NCI-H510A (cell line): ENCODE measurements at regions not wholly inside any gene's neighbourhood (a gene's known extent, or its start where the extent isn't known, plus 50 kb on each side); places are given as distances from the start of the nearest gene placed in this dataset.
A peak's percentile ranks its signal among the peaks of the same experiment; 100 is the strongest.

Source experiments
- DNase-seq: peaks from one replicate; lab custom pipeline; 2025; lab: John Stamatoyannopoulos, UW

DNA sequence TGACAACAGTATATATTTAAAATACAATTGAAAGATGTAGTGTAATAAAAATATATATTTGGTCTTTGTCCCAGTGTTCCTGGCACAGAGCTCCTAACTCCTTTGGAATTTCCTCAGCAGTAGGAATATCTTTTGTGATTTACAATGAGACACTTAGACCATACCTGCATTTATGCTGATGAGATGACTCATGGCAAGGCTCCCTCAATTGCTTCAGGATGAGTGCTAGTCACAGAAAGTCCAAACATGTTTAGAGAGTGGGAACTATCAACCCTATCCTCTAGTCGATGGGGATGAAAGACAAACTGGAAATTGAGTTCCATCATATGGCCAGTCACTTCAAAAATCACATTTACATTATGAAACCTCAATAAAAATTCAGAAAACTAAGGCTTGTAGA is 588.3 kb upstream of the LMCD1 start:
- DNase-seq: no peak

DNA sequence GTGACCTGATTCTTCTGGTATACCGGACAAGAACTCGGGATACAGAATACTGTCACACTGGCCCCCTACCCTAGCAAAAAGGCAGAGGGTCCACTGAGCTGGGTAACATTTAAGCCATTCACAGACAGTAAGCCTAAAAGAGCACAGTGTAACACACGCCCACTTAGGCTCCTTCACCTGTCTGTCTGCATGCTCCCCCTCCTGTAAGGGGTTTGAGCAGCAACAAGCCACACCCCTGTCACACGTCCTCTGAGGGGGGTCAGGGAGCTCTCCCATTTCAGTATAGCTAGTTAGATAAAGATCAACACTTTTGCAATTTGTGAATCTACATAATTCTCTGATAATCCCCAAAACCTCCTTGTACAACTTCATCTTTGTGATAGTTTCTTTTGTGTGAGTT is 586.3 kb upstream of the LMCD1 start:
- DNase-seq: no peak

DNA sequence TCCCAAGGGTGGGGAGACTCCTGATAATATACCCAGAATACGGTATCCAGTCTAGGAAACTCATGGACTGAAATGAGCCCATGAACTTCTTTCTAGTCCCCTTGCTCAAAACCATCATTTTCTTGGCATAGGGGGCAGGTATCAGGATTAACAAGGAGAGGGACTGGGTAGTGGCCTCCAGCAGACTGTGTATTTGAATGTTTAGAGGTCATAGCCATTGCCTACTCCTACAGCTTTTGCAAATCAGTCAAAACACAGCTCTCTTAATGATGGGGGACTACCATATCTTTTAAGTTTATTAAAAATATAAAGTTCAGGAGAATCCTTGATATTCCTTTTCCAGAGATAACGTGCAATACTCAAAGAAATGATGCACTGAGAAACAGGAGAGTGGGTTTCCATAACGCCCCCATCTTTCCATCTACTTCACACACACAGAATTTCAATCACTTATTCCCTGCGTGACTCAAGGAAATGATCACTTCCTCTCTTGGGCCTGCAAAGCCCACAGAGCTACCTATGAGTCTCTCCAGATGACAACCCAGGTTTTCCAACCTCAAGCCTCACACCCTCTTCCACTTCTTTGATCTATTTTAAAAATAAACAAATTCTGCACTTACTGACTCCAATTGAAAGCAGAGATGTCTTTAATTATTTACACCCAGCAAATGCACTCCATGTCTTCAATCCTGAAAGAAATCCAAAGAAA is 584.0 kb upstream of the LMCD1 start:
- DNase-seq: no peak

GRCh38 chr3:7920211-7920610 is 581.4 kb upstream of the LMCD1 start:
- DNase-seq: no peak

DNA sequence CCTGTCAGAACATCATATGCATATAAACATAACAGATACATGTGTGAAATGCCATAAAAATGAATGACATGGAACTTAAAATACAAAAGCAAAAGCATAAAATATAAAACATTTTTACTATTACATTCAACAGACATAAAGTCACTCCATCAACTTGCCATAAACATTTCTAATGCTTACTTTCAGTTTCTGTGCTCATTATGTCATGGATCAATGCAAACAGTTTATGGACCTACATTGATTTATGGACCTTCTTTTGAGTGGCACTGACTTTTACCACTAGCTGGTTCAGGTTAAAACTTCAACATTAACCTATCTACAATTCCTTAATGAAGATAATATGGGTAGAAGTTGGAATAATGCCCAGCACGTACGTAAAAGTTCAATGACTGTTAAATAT is 577.4 kb upstream of the LMCD1 start:
- DNase-seq: no peak

DNA sequence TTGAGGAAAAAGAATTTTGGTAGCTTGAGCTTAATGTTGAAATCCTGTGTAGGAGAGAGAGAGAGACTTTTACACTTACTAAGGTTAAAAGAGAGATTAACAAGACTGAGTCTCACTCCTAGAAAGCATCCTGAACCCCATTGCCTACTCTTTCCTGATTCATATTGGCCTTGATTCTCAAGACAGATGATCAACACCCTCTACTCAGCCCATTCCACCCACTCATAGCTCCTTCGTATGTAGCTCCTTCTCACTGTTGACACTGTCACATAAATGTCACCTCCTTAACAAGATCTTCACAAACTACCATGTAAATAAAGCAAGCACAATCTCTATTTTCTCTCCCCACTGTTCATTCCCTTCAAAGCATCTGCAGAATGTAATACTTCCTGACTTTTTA is 574.6 kb upstream of the LMCD1 start:
- DNase-seq: no peak

DNA sequence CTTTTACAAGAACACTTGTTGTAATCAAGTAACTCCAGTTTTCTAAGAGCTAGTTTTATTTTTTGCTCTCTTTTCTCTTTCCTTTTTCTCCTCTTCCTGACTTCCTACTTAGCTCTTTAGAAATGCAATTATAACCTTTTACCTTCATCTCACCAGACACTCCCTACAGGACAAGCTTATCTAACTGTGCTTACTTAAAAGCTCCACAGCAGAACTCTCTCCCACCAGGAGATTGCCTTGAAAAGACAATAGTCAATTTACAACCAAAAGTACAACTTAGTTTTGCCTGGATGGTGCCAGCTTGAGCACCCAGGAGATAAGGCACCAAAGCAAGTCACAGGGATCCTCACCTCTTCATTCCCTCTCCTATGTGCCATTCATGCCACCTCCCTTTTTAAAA is 573.8 kb upstream of the LMCD1 start:
- no peak for DNase-seq

DNA sequence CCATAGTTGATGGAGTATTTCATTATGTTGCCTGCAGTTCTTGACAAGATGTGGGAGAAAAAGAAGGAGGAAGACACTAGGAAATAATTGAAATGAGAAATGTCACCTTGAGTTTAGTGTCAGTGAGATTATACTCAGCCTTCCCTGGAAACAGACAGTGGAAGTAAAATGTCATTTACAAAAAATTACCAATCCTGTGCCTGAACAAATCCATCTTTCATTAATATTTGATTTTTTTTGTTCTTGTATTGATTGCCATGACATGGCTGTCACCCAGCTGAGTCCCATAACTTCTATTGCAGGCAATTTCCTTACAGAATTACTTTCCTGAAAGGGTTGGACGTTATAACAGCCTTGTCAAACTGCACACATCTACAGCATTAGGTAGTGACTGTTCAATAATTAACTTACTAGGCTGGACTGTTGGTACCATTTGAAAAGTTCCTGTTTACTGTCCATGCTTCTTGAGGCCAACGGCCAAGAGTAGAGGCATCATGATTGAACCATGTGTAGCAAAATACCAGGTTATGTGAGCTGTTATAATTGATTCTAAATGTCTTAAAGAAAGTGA is 572.2 kb upstream of the LMCD1 start:
- no peak for DNase-seq

DNA sequence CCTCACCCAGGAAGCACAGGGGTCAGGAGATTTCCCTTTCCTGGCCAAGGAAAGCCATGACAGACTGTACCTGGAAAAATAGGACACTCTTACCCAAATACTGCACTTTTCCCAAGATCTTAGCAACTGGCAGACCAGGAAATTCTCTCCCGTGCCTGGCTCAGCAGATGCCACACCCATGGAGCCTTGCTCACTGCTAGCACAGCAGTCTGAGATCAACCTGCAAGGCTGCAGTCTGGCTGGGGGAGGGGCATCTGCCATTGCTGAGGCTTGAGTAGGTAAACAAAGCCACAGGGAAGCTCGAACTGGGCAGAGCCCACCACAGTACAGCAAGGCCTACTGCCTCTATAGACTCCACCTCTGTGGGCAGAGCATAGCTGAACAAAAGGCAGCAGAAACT is 567.3 kb upstream of the LMCD1 start:
- no peak for DNase-seq

- DNase-seq: no peak
These were observed 553.7 kb upstream of the LMCD1 start for GRCh38 chr3:7947930-7948329.

GRCh38 chr3:7950890-7951289 is 550.7 kb upstream of the LMCD1 start:
- peak; percentile 26 for DNase-seq

DNA sequence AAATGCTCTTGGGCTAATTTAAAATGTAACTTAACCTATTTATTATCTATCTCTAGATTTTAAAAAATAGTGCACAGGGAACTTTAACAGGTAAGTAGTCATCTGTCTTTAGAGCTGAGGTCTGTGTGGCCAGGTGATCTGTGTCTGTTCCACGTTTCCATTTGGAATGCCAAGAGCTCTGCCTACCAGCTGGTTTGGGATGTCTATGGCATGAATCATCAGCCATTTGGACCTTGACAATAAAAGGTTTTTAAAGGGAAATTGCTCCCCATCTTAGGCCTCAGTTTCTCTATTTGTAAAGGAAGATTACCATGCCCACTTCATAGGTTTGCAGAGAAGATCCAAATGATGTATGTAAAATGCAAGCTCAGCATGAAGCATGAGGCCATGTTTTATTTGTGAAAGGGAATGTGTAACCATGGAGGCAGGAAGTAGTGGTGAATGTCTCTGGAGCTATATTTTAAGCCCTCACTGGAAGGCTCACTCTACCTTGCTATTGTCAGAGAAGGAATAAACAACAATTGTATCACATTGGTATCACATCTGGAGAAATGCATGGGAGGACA is 548.1 kb upstream of the LMCD1 start:
- DNase-seq: no peak

DNA sequence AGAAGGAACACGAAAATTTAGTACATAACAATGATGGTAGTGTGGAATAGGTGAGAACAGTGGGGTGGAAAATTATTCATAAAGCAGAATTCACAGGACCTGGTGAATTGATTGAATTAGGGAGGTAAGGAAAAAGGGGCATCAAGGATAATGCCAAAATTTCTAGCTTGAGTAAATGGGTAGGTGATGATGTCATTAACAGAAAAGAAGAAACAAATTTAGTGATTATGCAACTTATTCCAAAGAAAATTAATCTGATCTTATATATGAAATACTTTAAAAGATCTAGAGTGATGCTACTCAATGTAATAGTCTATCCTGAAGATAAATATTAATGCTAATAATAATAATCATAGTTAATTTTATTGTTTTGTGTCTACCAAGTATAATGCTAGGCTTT is 544.6 kb upstream of the LMCD1 start:
- no peak for DNase-seq

DNA sequence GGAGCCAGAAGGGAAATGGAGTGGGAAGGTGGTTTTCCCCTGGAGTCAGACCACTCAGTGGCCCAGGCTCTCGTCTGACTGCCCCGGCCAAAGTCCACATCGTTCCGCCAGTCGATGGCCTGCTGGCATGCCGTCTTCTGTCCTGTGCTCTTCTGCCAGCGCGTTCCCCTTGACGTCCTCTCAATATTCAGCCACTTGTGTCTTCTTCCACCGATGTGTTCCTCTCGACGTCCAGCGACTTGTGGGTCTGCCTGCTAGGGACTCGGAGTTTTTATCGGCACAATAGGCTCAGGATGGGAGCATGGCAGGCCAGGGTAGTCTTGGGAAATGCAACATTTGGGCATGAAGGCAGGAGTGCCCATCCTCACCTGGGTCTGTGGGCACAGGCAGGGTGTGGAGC is 542.5 kb upstream of the LMCD1 start:
- DNase-seq: no peak

DNA sequence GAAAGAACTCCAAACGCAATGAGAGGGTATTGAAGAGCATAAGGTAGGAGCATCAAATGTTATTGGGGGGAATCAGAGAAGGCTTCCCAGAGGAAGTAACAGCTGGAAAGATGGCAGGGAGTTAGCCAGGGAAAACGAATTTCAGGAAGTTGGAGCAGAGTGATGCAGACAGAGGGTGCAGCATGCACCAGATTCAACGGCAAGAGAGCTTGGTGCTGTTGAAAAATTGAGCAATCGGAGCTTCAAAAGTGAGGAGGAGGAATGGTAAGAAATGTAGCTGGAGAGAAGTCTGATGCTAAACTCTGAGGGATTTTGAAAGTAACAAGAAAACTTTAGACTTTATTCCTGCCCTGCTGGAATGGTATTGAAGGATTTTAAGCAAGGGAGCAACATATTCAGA is 541.0 kb upstream of the LMCD1 start:
- no peak for DNase-seq

DNA sequence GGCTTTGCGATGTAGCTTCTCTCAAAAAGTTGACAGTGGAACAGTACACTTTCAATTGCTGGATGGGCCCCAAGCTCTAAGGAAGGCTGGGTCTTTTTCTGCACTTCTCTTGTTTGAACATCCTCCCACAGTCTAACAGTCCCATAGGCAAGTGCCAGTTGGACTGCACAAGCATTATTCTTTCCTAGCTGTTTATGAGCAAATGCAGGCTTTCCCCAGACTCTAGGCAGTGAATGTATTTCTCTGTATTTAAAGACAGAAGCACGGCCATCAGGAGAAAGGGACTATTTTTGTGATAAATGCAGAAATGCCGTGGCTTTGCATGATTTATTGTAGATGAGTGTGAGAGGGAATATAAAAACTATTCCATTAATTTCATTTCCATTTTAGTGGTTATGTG is 539.3 kb upstream of the LMCD1 start:
- DNase-seq: no peak

DNA sequence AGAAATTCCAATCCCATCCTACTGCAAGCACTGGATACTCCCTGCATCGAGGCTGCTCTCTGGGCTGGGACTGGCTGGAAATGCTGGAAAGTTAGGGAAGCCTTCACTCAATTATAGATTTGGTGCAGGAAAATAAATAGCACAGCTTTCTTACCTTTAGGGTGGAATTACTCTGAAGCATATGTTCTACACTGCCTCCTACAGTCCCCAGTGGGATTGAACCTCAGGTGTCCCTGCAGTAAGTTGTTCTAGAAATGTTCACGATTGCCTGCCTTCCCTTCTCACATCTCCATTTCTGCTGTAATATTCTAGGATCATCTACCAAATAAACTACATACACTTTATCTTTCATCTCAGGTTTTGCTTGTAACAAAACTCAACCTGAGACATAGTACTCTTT is 536.7 kb upstream of the LMCD1 start:
- DNase-seq: no peak

GRCh38 chr3:7973006-7973405 is 528.6 kb upstream of the LMCD1 start:
- DNase-seq: no peak

DNA sequence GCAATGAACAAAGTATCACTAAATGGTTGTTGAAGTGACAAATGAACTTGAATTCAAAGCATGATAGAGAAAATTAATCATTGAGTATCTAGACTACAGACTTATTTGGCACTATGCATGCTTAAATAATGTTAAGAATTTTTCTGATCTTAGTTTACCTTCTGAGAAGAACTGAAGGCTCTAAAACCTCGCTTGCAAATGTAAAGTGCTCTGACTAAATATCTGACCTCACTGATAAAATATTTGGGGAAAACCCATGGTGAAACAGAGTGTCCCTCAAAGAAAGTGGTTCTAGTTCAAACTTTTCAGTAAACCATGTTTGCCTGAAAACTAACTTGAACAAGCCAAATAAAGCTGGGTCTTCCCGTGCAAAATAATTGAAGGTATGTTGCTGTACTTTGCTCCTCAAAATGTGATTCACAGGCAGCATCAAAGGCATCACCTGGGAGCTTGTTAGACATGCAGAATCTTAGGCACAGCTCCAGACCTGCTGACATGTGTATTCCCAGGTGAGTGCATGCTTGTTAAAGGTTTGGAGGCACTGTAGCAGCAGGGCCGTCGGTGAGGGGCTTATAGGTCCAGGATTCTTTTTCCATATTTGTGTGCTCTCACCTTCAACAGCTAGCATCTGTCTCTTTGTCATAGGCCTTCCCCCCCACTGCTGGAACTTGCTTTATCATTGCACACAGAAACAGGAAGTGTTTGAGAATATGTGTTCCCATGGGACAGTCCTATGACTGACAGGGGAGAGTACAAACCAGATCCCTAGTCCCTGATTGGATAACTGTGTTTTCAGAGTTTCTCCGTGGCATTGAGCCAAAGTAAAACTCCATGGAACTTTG is 524.2 kb upstream of the LMCD1 start:
- no peak for DNase-seq

GRCh38 chr3:7978087-7978422 is 523.6 kb upstream of the LMCD1 start:
- DNase-seq: no peak

DNA sequence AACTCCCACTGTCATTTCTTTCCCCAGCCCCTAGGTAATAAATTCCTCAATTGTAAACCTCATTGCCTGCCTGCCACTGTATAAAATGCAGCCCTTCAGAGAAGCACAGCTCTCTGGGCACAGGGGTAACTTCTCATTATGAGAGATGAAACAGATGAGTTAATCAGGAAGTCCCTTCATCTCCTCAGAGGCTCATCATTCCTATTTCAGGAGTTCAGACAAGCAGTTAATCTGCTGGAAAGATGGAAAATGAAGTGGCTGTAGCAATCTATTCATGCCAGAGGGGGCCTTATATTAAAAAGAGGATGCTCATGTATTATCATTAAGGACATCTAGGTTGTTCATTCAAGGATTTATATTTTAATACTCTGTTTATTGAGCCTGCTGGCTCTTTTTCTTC is 519.5 kb upstream of the LMCD1 start:
- no peak for DNase-seq

DNA sequence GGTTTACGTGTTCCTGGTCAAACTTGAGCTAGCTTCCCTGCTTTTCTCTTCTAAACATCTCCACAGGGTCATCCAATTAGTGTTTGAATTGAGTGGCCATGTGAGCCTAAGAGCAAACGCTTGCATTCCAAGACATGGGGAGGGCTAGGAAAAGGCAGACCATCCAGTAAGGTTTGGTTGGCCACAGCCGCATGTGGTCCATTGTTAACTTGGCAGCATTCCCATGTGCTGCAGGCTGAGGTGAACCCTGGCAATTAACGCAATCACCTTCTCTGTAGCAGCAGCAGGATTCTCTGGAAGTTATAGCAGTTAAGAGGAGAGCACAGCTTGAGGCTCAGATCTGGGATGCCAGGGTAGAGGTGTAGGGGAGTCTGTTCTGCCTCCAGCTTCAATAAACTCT is 502.2 kb upstream of the LMCD1 start:
- no peak for DNase-seq

DNA sequence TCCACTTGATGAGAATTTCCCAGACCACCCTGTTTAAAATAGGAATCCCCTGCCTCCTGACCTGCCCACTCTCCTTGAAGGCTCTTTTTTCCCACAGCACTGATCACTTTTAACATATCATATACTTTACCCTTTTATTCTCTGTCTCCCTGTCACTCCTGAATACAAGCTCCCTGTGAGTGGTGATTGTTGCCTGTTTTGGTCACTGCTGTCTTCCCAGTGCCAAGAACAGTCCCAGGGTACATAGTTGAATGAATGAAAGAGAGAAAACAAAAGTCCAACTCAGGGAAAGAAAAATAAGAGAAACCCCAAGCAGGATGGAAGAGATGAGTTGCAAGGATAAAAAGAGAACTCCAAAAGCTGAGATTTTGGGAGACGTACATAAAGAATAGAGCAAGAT is 500.3 kb upstream of the LMCD1 start:
- DNase-seq: no peak
